WERI-Rb-1 (cell line): ENCODE measurements at regions not wholly inside any gene's neighbourhood (a gene's known extent, or its start where the extent isn't known, plus 50 kb on each side); places are given as distances from the start of the nearest gene placed in this dataset.

ENCODE experiments used
- DNase-seq: peaks from one replicate; pipeline ENCODE4 v3.0.0-alpha.2; 2020
- H3K27ac ChIP-seq: fragments of 250-450 bp; sonication (Bioruptor Pico); 2 replicates; pipeline ENCODE4 v1.5.1; 2020; ENCODE audit warnings: mild to moderate bottlenecking, moderate library complexity
- H3K27me3 ChIP-seq: fragments of 250-450 bp; sonication (Bioruptor Pico); 2 replicates; pipeline ENCODE4 v1.5.1; 2021; ENCODE audit warnings: mild to moderate bottlenecking, low read depth, moderate library complexity; ENCODE audit not compliant: insufficient read depth, severe bottlenecking
- H3K36me3 ChIP-seq: fragments of 250-450 bp; sonication (Bioruptor Pico); 2 replicates; pipeline ENCODE4 v1.5.1; 2020; ENCODE audit warnings: mild to moderate bottlenecking, moderate library complexity
- H3K4me3 ChIP-seq: 2 replicates; pipeline ENCODE4 v1.5.1; 2011; ENCODE audit warnings: low read depth, mild to moderate bottlenecking, control low read depth, low read length
- H3K9me3 ChIP-seq: fragments of 250-450 bp; sonication (Bioruptor Pico); 2 replicates; pipeline ENCODE4 v1.5.1; 2021; ENCODE audit warnings: mild to moderate bottlenecking, moderate library complexity; ENCODE audit not compliant: severe bottlenecking
- CTCF ChIP-seq: IDR thresholded peaks from 2 replicates; pipeline ENCODE4 v1.5.1; 2011; ENCODE audit warnings: low read depth, mild to moderate bottlenecking, control low read depth, inconsistent platforms, low read length

- Histone ChIP-seq H3K9me3 (no peaks in the 10 kb centered on the region), H3K4me3 (no peak overlapping the region), H3K27me3 (no peaks in the 10 kb centered on the region), H3K36me3 (peaks cover 2% of the 10 kb centered on the region), H3K27ac (no peak overlapping the region)
- TF ChIP-seq CTCF = no peak
- DNase-seq = no peak
Measured at GRCh38 chr4:123034023-123034422, 111.6 kb upstream of the NUDT6 start.

GRCh38 chr4:123035239-123035638 is 112.8 kb upstream of the NUDT6 start:
- no peak for DNase-seq
- TF ChIP-seq CTCF = no peak
- H3K27ac ChIP-seq = no peak overlapping the region

GRCh38 chr4:123037804-123038203 is 115.4 kb upstream of the NUDT6 start:
- Histone ChIP-seq H3K9me3 (no peaks in the 10 kb centered on the region), H3K36me3 (no peaks in the 10 kb centered on the region), H3K27ac (no peak overlapping the region), H3K4me3 (no peak overlapping the region), H3K27me3 (no peaks in the 10 kb centered on the region)
- no peak for TF ChIP-seq CTCF
- DNase-seq = no peak

More at GRCh38 chr4:123035239-123035638, 112.8 kb upstream of the NUDT6 start:
- H3K36me3 ChIP-seq = no peaks in the 10 kb centered on the region; the same call in 1 of the 2 replicates
- H3K27me3 ChIP-seq = no peaks in the 10 kb centered on the region
- no peak overlapping the region for H3K4me3 ChIP-seq
- H3K9me3 ChIP-seq = no peaks in the 10 kb centered on the region

GRCh38 chr4:123042095-123042494 is 119.7 kb upstream of the NUDT6 start:
- no peak for TF ChIP-seq CTCF
- Histone ChIP-seq H3K27me3 (no peaks in the 10 kb centered on the region), H3K36me3 (no peaks in the 10 kb centered on the region)

GRCh38 chr4:123043013-123043412 is 120.6 kb upstream of the NUDT6 start:
- no peak for DNase-seq

More at GRCh38 chr4:123042095-123042494, 119.7 kb upstream of the NUDT6 start:
- DNase-seq = no peak
- H3K27ac ChIP-seq = no peak overlapping the region
- no peak overlapping the region for H3K4me3 ChIP-seq
- H3K9me3 ChIP-seq = no peaks in the 10 kb centered on the region

More at GRCh38 chr4:123043013-123043412, 120.6 kb upstream of the NUDT6 start:
- no peaks in the 10 kb centered on the region for H3K36me3 ChIP-seq
- H3K27me3 ChIP-seq = no peaks in the 10 kb centered on the region
- no peak overlapping the region for H3K27ac ChIP-seq
- no peak overlapping the region for H3K4me3 ChIP-seq
- TF ChIP-seq CTCF = no peak
- H3K9me3 ChIP-seq = no peaks in the 10 kb centered on the region
